Thymus (tissue), 11 donors: ENCODE measurements at regions not wholly inside any gene's neighbourhood (a gene's known extent, or its start where the extent isn't known, plus 50 kb on each side); places are given as distances from the start of the nearest gene placed in this dataset.
"Not testable (repeated sequence)": the region's sequence is repeated elsewhere in the genome, so short reads cannot be mapped to it uniquely, and the experiment has no call there.

Source experiments
- DNase-seq, 9 donors: peaks; one replicate each; pipeline ENCODE4 v3.0.0-alpha.2; 2013; ENCODE audit warnings: low spot score in 9 of 9, low read depth in 6 of 9, missing footprints in 1 of 9
- H3K27ac ChIP-seq, 2 donors: one replicate each; pipeline ENCODE4 v1.5.1; 2013; ENCODE audit warnings: control low read depth in 1 of 2, low read depth in 1 of 2, low read length in 1 of 2, mild to moderate bottlenecking in 1 of 2, moderate library complexity in 1 of 2
- H3K27me3 ChIP-seq, 2 donors: one replicate each; pipeline ENCODE4 v1.5.1; 2013; ENCODE audit warnings: low read length in 1 of 2; ENCODE audit not compliant: control insufficient read depth in 2 of 2, insufficient read depth in 1 of 2
- H3K36me3 ChIP-seq, 2 donors: one replicate each; pipeline ENCODE4 v1.5.1; 2013; ENCODE audit warnings: low read length in 1 of 2, mild to moderate bottlenecking in 1 of 2, moderate library complexity in 1 of 2; ENCODE audit not compliant: control insufficient read depth in 2 of 2, insufficient read depth in 2 of 2
- H3K4me1 ChIP-seq, 2 donors: one replicate each; pipeline ENCODE4 v1.5.1; 2013; ENCODE audit warnings: low read length in 2 of 2; ENCODE audit not compliant: control insufficient read depth in 2 of 2, insufficient read depth in 2 of 2
- H3K4me3 ChIP-seq, 2 donors: one replicate each; pipeline ENCODE4 v1.5.1; 2013; ENCODE audit warnings: low read length in 2 of 2, control low read depth in 1 of 2, mild to moderate bottlenecking in 1 of 2
- H3K9me3 ChIP-seq, 2 donors: one replicate each; pipeline ENCODE4 v1.5.1; 2013; ENCODE audit warnings: low read length in 1 of 2, mild to moderate bottlenecking in 1 of 2; ENCODE audit not compliant: control insufficient read depth in 2 of 2, insufficient read depth in 1 of 2
- WGBS: extraction: QIAGEN DNeasy Blood & Tissue Kit; methylation state at CpG from one replicate; pipeline ENCODE4 v1.1.7; 2013; 5-methylcytosine and 5-hydroxymethylcytosine counted together
- donor health status: healthy.

GRCh38 chr6:15183979-15184378, 61.9 kb upstream of the JARID2 start:
- no peak overlapping the region for H3K27ac ChIP-seq
- no peak overlapping the region for H3K4me3 ChIP-seq
- no peaks in the 10 kb centered on the region for H3K9me3 ChIP-seq
- peaks cover 0 to 3% of the 10 kb centered on the region in 2 donors for H3K4me1 ChIP-seq
- no peaks in the 10 kb centered on the region for H3K27me3 ChIP-seq
- WGBS = 87% methylated on average over 2 of the region's 2 CpGs
- no peaks in the 10 kb centered on the region for H3K36me3 ChIP-seq
- DNase-seq = peak in 1 of 9 donors; percentile 7

GRCh38 chr6:15184441-15184861, 61.4 kb upstream of the JARID2 start:
- no peak overlapping the region for H3K27ac ChIP-seq
- peaks cover 0 to 3% of the 10 kb centered on the region in 2 donors for H3K4me1 ChIP-seq
- no peaks in the 10 kb centered on the region for H3K36me3 ChIP-seq
- peak in 6 of 9 donors; percentile 4 to 53 (median 20) for DNase-seq
- WGBS = 87% methylated on average over 2 of the region's 2 CpGs
- no peaks in the 10 kb centered on the region for H3K9me3 ChIP-seq
- no peaks in the 10 kb centered on the region for H3K27me3 ChIP-seq
- no peak overlapping the region for H3K4me3 ChIP-seq

DNA sequence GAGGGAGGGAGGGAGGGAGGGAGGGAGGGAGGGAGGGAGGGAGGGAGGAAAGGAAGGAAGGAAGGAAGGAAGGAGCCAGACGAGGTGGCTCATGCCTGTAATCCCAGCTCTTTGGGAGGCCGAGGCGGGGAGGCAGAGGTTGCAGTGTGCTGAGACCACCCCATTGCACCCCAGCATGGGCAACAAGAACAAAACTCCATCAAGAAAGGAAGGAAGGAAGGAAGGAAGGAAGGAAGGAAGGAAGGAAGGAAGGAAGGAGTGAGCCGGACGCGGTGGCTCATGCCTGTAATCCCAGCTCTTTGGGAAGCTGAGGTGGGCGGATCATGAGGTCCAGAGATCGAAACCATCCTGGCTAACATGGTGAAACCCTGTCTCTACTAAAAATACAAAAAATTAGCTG, 60.8 kb upstream of the JARID2 start:
- H3K4me1 ChIP-seq, DNase-seq, H3K4me3 ChIP-seq, H3K27me3 ChIP-seq, H3K9me3 ChIP-seq, H3K36me3 ChIP-seq, H3K27ac ChIP-seq: not testable (repeated sequence)
- WGBS = 97% methylated on average over 8 of the region's 8 CpGs

DNA sequence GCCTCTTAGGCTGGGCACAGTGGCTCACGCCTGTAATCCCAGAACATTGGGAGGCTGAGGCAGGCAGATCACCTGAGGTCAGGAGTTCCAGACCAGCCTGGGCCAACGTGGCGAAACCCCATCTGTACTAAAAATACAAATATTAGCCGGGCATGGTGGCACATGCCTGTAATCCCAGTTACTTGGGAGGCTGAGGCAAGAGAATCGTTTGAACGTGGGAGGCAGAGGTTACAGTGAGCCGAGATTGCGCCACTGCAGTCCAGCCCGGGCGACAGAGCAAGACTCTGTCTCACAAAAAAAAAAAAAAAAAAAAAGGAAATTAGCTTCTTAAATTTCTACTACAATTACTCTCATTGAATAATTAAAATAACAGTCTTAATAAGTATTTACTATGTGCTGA, 52.4 kb upstream of the JARID2 start:
- not testable (repeated sequence) for H3K27me3 ChIP-seq, H3K4me3 ChIP-seq, H3K9me3 ChIP-seq, H3K27ac ChIP-seq, H3K4me1 ChIP-seq, H3K36me3 ChIP-seq, DNase-seq
- WGBS = 99% methylated on average over 10 of the region's 10 CpGs

DNA sequence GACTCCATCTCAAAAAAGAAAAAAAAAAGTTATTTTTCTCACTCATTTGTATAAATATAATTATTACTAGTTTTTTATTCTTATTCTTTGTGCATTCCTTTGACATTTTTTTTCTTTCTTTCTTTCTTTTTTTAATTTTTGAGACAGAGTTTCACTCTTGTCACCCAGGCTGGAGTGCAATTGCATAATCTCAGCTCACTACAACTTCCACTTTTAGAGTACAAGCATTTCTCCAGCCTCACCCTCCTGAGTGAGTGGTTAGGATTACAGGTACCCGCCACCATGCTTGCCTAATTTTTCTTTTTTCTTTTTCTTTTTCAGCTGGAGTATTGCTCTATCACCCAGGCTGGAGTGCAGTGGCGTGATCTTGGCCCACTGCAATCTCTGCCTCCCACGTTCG, 51.4 kb upstream of the JARID2 start:
- Histone ChIP-seq H3K4me3 (no peak overlapping the region), H3K9me3 (no peaks in the 10 kb centered on the region), H3K36me3 (no peaks in the 10 kb centered on the region), H3K27ac (no peak overlapping the region), H3K4me1 (no peaks in the 10 kb centered on the region), H3K27me3 (no peaks in the 10 kb centered on the region)
- 96% methylated on average over 4 of the region's 4 CpGs for WGBS
- no peak for DNase-seq
